ENCODE measurements at regions not wholly inside any gene's neighbourhood (a gene's known extent, or its start where the extent isn't known, plus 50 kb on each side); places are given as distances from the start of the nearest gene placed in this dataset.

- DNase-seq (ENCODE audit: low spot score): no peak
Observed at GRCh38 chr2:225137971-225138370, 95.7 kb upstream of the DOCK10 start.

GRCh38 chr2:225136552-225136951, 94.3 kb upstream of the DOCK10 start:
- DNase-seq (ENCODE audit: low spot score): no peak

GRCh38 chr2:225131898-225132297, 89.6 kb upstream of the DOCK10 start:
- no peak for DNase-seq (ENCODE audit: low spot score)

- DNase-seq (ENCODE audit: low spot score): no peak
Observed at GRCh38 chr2:225130093-225130492, 87.8 kb upstream of the DOCK10 start.

GRCh38 chr2:225124311-225125017, 82.2 kb upstream of the DOCK10 start:
- no peak for DNase-seq (ENCODE audit: low spot score)

- DNase-seq (ENCODE audit: low spot score): no peak
Observed at GRCh38 chr2:225122583-225123486, 80.6 kb upstream of the DOCK10 start.

- DNase-seq (ENCODE audit: low spot score): no peak
Observed at GRCh38 chr2:225122007-225122406, 79.7 kb upstream of the DOCK10 start.

GRCh38 chr2:225120186-225120585, 77.9 kb upstream of the DOCK10 start:
- DNase-seq (ENCODE audit: low spot score): peak; percentile 77

GRCh38 chr2:225117051-225117716, 74.9 kb upstream of the DOCK10 start:
- DNase-seq (ENCODE audit: low spot score): peak; percentile 35

GRCh38 chr2:225114786-225115323, 72.6 kb upstream of the DOCK10 start:
- no peak for DNase-seq (ENCODE audit: low spot score)

- DNase-seq (ENCODE audit: low spot score): no peak
Observed at GRCh38 chr2:225113371-225114015, 71.2 kb upstream of the DOCK10 start.

- DNase-seq (ENCODE audit: low spot score): no peak
Observed at GRCh38 chr2:225112362-225113126, 70.3 kb upstream of the DOCK10 start.

- no peak for DNase-seq (ENCODE audit: low spot score)
Observed at GRCh38 chr2:225108805-225109204, 66.5 kb upstream of the DOCK10 start.

- DNase-seq (ENCODE audit: low spot score): no peak
Observed at GRCh38 chr2:225104971-225105370, 62.7 kb upstream of the DOCK10 start.

GRCh38 chr2:225104321-225104720, 62.1 kb upstream of the DOCK10 start:
- no peak for DNase-seq (ENCODE audit: low spot score)

GRCh38 chr2:225103737-225104141, 61.5 kb upstream of the DOCK10 start:
- no peak for DNase-seq (ENCODE audit: low spot score)

GRCh38 chr2:225100856-225101294, 58.6 kb upstream of the DOCK10 start:
- peak; percentile 85 for DNase-seq (ENCODE audit: low spot score)

- DNase-seq (ENCODE audit: low spot score): no peak
Observed at GRCh38 chr2:225100269-225100668, 58.0 kb upstream of the DOCK10 start.

- no peak for DNase-seq (ENCODE audit: low spot score)
Observed at GRCh38 chr2:225097035-225097434, 54.8 kb upstream of the DOCK10 start.

Measured in H4 (cell line).